ENCODE measurements at regions not wholly inside any gene's neighbourhood (a gene's known extent, or its start where the extent isn't known, plus 50 kb on each side); places are given as distances from the start of the nearest gene placed in this dataset.

GRCh38 chr16:87206646-87207451, 110.3 kb downstream of the C16orf95 start:
- TF ChIP-seq EZH2 (IDR thresholded peaks at IDR 0.05; ENCODE audit: insufficient read depth, low read length) = no peak
- TF ChIP-seq CTCF (IDR thresholded peaks at IDR 0.05; ENCODE audit: insufficient read depth, low read depth, low read length) = no peak

Data from astrocyte (in vitro differentiated cells and primary cell).